ENCODE measurements at regions not wholly inside any gene's neighbourhood (a gene's known extent, or its start where the extent isn't known, plus 50 kb on each side); places are given as distances from the start of the nearest gene placed in this dataset.

- Histone ChIP-seq H3K14ac (replicated peaks; ENCODE audit: low read depth, low read length) (no peak overlapping the region), H3K4me2 (ENCODE audit: low read depth, low read length) (no peak overlapping the region), H4K20me1 (ENCODE audit: insufficient read depth, low read length) (no peaks in the 10 kb centered on the region), H3K4ac (ENCODE audit: low read depth, low read length) (no peak overlapping the region), H3K18ac (ENCODE audit: low read depth, low read length) (no peak overlapping the region), H2BK20ac (ENCODE audit: low read depth, low read length) (no peak overlapping the region), H2AK5ac (ENCODE audit: low read depth, low read length) (no peak overlapping the region), H3K36me3 (ENCODE audit: control insufficient read depth, insufficient read depth, low read length) (no peaks in the 10 kb centered on the region), H2BK15ac (ENCODE audit: low read depth, low read length) (no peak overlapping the region), H3K23ac (ENCODE audit: low read depth, low read length) (no peak overlapping the region), H3K9me1 (ENCODE audit: insufficient read depth, low read length) (no peaks in the 10 kb centered on the region), H4K5ac (ENCODE audit: low read depth, low read length) (no peak overlapping the region), H3K4me3 (ENCODE audit: insufficient read depth, low read depth, low read length) (no peak overlapping the region), H3K27me3 (ENCODE audit: control insufficient read depth, insufficient read depth, low read length) (no peaks in the 10 kb centered on the region), H2BK120ac (ENCODE audit: low read depth, low read length) (no peak overlapping the region), H2BK5ac (ENCODE audit: low read depth, low read length, poor library complexity, severe bottlenecking) (no peak overlapping the region), H2AFZ (replicated peaks; ENCODE audit: low read length, poor library complexity) (no peak overlapping the region), H4K91ac (ENCODE audit: insufficient read depth, low read depth, low read length) (no peak overlapping the region), H3K4me1 (ENCODE audit: control insufficient read depth, insufficient read depth, low read length) (no peaks in the 10 kb centered on the region), H3K56ac (ENCODE audit: extremely low read depth, insufficient read depth, low read length) (no peak overlapping the region), H3K9ac (ENCODE audit: low read depth, low read length) (no peak overlapping the region), H3K79me1 (ENCODE audit: low read depth in 1 of 2, low read length in 2 of 2) (no peaks in the 10 kb centered on the region), H2AK9ac (replicated peaks; ENCODE audit: low read depth, low read length, poor library complexity) (no peak overlapping the region), H4K8ac (ENCODE audit: low read depth in 2 of 2, low read length in 2 of 2) (no peak overlapping the region), H3K9me3 (ENCODE audit: control insufficient read depth, insufficient read depth, low read length) (peaks cover 23% of the 10 kb centered on the region), H3K27ac (ENCODE audit: insufficient read depth, low read length) (no peak overlapping the region)
- POLR2A ChIA-PET (ENCODE audit: unreplicated experiment) = no interaction called here
- dilution Hi-C loops (cut with HindIII; ENCODE audit: low sequenced_read_pairs, unreplicated experiment) = no loop called here
- intact Hi-C loops (cut with micrococcal nuclease) = no loop called here
- CTCF ChIA-PET = no interaction called here
- WGBS, 2 experiments (ENCODE audit: extremely low coverage in 2 of 2, insufficient read length in 1 of 2) = no CpG with 5 or more reads among the region's 13 CpGs
- no TSS peak for BruUV-seq (replicated peaks)
- ATAC-seq (ENCODE audit: low read depth) (no peak), DNase-seq (no peak)
- in situ Hi-C loops (cut with MboI; ENCODE audit: low sequenced_read_pairs) = no loop called here
- TF ChIP-seq MXI1 (IDR thresholded peaks at IDR 0.05; ENCODE audit: borderline replicate concordance, low read depth, low read length) = no peak
- no peak for TF ChIP-seq SMC3 (IDR thresholded peaks at IDR 0.05; ENCODE audit: low read depth, low read length)
- TF ChIP-seq RFX5 (IDR thresholded peaks at IDR 0.05; ENCODE audit: low read depth, low read length) = no peak
- TF ChIP-seq, protein P1, sequence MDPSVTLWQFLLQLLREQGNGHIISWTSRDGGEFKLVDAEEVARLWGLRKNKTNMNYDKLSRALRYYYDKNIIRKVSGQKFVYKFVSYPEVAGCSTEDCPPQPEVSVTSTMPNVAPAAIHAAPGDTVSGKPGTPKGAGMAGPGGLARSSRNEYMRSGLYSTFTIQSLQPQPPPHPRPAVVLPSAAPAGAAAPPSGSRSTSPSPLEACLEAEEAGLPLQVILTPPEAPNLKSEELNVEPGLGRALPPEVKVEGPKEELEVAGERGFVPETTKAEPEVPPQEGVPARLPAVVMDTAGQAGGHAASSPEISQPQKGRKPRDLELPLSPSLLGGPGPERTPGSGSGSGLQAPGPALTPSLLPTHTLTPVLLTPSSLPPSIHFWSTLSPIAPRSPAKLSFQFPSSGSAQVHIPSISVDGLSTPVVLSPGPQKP (IDR thresholded peaks at IDR 0.05; ENCODE audit: borderline replicate concordance, low read depth, low read length) = no peak
- TF ChIP-seq, protein P2, sequence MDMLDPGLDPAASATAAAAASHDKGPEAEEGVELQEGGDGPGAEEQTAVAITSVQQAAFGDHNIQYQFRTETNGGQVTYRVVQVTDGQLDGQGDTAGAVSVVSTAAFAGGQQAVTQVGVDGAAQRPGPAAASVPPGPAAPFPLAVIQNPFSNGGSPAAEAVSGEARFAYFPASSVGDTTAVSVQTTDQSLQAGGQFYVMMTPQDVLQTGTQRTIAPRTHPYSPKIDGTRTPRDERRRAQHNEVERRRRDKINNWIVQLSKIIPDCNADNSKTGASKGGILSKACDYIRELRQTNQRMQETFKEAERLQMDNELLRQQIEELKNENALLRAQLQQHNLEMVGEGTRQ (IDR thresholded peaks at IDR 0.05; ENCODE audit: low read depth, low read length) = no peak
- no peak for TF ChIP-seq FOS (IDR thresholded peaks at IDR 0.05; ENCODE audit: low read depth, low read length)
- TF ChIP-seq RAD21 (IDR thresholded peaks at IDR 0.05; ENCODE audit: low read length) = no peak
- no peak for TF ChIP-seq MAZ (IDR thresholded peaks at IDR 0.05; ENCODE audit: borderline replicate concordance, low read depth, low read length)
- no peak for TF ChIP-seq MAFK (IDR thresholded peaks at IDR 0.05; ENCODE audit: low read depth, low read length)
- TF ChIP-seq CEBPB (IDR thresholded peaks at IDR 0.05; ENCODE audit: low read depth, low read length) = no peak
- no peak for TF ChIP-seq CTCF (conservative IDR thresholded peaks at IDR 0.05; ENCODE audit: low read depth, low read length)
- no peak for TF ChIP-seq POLR2A (IDR thresholded peaks at IDR 0.05; ENCODE audit: low read depth, low read length)
- no peak for TF ChIP-seq CHD1 (IDR thresholded peaks at IDR 0.05; ENCODE audit: low read depth, low read length)
- no peak for TF ChIP-seq NFE2L2 (IDR thresholded peaks at IDR 0.05; ENCODE audit: low read depth, low read length)
Measured at GRCh38 chr2:16018277-16019059, 78.1 kb downstream of the MYCN start.

Data from IMR-90 (cell line).